OCI-LY3 (cell line): ENCODE measurements at regions not wholly inside any gene's neighbourhood (a gene's known extent, or its start where the extent isn't known, plus 50 kb on each side); places are given as distances from the start of the nearest gene placed in this dataset.

ENCODE experiments used
- CTCF ChIP-seq: fragments of 200-600, 300-600 bp; sonication (generic); IDR thresholded peaks from 2 replicates; pipeline ENCODE4 v1.5.1; 2014; ENCODE audit warnings: antibody characterized with exemption, low read length, low read depth
- EZH2phosphoT487 ChIP-seq: fragments of 200-600 bp; shearing (Covaris generic); IDR thresholded peaks from 2 replicates; pipeline ENCODE4 v1.6.1; 2018; ENCODE audit warnings: antibody characterized with exemption, mixed run types, low read depth

DNA sequence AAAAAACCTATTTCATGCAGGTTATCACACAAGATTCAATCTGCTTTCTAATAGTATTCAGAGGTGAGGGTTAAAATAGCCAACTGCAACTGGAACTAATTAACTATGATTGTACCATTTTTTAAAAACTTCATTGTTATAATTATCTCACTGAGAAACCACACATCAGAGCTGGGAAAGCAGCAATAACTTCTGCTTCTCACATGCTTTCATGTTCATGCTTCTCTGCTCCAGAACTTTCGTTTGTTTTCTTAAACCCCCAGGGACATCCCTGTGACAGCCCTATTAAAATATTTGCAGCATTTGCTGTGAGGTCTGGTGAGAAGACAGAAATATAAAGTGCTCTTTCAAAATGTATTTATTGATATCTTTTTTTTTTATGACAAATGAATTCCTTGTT lies 389.0 kb upstream of the SORCS1 start:
- TF ChIP-seq CTCF: no peak
- TF ChIP-seq EZH2phosphoT487: no peak
